DND-41 (cell line): ENCODE measurements at regions not wholly inside any gene's neighbourhood (a gene's known extent, or its start where the extent isn't known, plus 50 kb on each side); places are given as distances from the start of the nearest gene placed in this dataset.

Experiments
- EZH2 ChIP-seq: IDR thresholded peaks from 3 replicates; pipeline ENCODE4 v1.6.1; 2012; ENCODE audit warnings: borderline replicate concordance, low read depth, mild to moderate bottlenecking, moderate library complexity, low read length, inconsistent platforms; ENCODE audit not compliant: severe bottlenecking
- TF ChIP-seq, protein P1 (sequence below): IDR thresholded peaks from 2 replicates; pipeline ENCODE4 v1.5.1; 2012; ENCODE audit warnings: borderline replicate concordance, low read length, moderate library complexity, mild to moderate bottlenecking; ENCODE audit not compliant: poor library complexity, severe bottlenecking; ENCODE audit errors: extremely low read depth

- TF ChIP-seq EZH2, result no peak
- TF ChIP-seq, protein P1, sequence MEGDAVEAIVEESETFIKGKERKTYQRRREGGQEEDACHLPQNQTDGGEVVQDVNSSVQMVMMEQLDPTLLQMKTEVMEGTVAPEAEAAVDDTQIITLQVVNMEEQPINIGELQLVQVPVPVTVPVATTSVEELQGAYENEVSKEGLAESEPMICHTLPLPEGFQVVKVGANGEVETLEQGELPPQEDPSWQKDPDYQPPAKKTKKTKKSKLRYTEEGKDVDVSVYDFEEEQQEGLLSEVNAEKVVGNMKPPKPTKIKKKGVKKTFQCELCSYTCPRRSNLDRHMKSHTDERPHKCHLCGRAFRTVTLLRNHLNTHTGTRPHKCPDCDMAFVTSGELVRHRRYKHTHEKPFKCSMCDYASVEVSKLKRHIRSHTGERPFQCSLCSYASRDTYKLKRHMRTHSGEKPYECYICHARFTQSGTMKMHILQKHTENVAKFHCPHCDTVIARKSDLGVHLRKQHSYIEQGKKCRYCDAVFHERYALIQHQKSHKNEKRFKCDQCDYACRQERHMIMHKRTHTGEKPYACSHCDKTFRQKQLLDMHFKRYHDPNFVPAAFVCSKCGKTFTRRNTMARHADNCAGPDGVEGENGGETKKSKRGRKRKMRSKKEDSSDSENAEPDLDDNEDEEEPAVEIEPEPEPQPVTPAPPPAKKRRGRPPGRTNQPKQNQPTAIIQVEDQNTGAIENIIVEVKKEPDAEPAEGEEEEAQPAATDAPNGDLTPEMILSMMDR, result no peak
Observed at GRCh38 chr3:147921051-147921450, 511.9 kb downstream of the ZIC1 start.
